GM10266 (cell line): ENCODE measurements at regions not wholly inside any gene's neighbourhood (a gene's known extent, or its start where the extent isn't known, plus 50 kb on each side); places are given as distances from the start of the nearest gene placed in this dataset.

ENCODE experiments used
- DNase-seq: peaks from one replicate; pipeline ENCODE4 v3.0.0; 2012; ENCODE audit errors: extremely low spot score
- TF ChIP-seq, protein P1 (sequence below): IDR thresholded peaks from 2 replicates; pipeline ENCODE4 v1.5.1; 2012; ENCODE audit warnings: mild to moderate bottlenecking, low read depth; ENCODE audit not compliant: control insufficient read depth, insufficient read depth; ENCODE audit errors: missing control alignments

DNA sequence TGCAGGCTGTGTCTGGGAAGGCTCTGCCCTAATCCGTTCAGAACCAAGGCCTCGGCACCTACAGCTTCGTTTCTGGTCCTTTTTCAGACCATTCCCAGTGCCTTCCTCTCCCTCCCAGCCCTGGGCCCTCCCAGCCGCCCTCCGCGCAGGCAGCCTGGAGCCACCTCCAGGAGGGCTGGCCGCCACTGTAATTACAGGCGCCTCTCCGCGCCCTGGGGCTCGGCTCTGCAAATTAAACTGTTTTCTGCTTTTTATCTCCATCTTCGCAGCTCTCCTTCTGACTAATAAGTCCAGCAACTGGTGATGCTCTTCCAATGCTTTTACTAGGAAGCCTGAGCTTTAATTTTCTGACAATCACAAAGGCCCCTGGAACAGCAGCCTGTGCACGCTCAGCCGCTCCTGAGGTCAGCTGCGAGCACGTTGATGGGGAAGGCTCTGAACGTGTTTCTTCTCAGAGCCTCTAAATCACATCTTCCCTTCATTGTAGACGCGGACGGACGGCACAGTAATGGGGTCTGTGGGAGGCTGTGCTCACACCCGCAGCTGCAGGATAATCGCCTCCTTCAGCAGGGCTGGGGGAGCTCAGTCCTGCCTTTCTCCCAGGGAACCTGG is 194.6 kb downstream of the DLL1 start:
- DNase-seq: no peak
- TF ChIP-seq, protein P1, sequence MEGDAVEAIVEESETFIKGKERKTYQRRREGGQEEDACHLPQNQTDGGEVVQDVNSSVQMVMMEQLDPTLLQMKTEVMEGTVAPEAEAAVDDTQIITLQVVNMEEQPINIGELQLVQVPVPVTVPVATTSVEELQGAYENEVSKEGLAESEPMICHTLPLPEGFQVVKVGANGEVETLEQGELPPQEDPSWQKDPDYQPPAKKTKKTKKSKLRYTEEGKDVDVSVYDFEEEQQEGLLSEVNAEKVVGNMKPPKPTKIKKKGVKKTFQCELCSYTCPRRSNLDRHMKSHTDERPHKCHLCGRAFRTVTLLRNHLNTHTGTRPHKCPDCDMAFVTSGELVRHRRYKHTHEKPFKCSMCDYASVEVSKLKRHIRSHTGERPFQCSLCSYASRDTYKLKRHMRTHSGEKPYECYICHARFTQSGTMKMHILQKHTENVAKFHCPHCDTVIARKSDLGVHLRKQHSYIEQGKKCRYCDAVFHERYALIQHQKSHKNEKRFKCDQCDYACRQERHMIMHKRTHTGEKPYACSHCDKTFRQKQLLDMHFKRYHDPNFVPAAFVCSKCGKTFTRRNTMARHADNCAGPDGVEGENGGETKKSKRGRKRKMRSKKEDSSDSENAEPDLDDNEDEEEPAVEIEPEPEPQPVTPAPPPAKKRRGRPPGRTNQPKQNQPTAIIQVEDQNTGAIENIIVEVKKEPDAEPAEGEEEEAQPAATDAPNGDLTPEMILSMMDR: no peak

DNA sequence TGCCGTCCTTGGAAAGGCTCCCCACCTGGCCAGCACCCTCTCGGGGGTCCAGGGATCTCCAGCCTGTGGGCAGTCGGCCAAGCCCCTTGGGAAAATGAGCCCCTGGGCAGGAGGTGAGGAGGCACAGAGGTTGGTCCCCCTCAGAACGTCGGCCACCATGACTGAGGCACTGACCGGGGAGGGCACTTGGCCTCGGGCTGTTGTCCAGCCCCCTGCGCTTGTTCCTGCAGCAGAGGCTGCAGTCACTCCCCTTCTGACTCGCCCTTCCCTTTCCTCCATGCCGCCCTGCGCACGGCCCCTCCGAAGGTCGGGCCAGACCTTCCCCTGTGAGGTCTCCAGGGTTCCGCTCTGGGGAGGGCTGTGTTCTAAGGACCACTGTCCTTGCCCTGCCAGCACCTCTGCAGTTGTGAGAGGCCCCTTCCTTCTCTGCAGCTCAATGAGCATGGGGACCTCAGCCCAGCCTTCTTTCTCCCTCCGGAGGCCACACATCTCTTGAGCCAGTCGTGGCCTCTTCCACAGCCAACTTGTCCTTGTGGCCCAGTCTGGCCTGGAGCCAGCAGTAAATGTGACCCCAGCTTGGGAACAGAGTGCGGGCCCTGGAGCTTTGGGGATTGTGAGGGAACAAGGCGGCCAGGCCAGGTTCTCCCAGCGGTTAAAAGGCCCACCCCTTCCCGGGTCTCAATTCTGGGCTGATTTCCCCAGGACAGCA is 195.5 kb downstream of the DLL1 start:
- DNase-seq: no peak
- TF ChIP-seq, protein P1: no peak

DNA sequence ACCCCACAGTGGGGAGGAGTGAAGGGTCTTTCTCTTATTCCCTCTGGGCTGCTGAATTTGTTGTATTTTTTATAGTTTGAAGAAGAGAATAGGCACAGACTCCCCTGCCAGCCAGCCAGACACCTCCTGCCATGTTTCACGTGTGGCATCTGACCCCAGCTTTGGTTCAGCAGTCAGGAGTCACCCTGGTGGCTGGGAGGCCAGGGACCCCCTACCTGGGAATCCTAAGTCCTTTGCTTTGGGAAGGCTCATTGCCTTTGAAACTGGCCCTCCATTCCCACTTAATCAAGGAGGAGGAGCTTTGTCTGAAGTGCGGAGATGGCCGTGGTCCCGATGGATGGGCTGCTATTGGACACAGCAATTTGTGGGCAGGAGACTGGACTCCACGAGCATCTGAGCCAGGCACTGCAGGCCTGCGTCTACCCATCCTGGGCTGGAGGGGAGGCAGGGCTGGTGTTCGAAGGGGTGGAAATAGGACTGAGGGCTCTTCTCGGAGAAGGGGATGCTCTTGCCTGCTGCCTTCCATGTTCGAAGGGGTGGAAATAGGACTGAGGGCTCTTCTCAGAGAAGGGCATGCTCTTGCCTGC is 196.1 kb downstream of the DLL1 start:
- TF ChIP-seq, protein P1: no peak
- no peak for DNase-seq

DNA sequence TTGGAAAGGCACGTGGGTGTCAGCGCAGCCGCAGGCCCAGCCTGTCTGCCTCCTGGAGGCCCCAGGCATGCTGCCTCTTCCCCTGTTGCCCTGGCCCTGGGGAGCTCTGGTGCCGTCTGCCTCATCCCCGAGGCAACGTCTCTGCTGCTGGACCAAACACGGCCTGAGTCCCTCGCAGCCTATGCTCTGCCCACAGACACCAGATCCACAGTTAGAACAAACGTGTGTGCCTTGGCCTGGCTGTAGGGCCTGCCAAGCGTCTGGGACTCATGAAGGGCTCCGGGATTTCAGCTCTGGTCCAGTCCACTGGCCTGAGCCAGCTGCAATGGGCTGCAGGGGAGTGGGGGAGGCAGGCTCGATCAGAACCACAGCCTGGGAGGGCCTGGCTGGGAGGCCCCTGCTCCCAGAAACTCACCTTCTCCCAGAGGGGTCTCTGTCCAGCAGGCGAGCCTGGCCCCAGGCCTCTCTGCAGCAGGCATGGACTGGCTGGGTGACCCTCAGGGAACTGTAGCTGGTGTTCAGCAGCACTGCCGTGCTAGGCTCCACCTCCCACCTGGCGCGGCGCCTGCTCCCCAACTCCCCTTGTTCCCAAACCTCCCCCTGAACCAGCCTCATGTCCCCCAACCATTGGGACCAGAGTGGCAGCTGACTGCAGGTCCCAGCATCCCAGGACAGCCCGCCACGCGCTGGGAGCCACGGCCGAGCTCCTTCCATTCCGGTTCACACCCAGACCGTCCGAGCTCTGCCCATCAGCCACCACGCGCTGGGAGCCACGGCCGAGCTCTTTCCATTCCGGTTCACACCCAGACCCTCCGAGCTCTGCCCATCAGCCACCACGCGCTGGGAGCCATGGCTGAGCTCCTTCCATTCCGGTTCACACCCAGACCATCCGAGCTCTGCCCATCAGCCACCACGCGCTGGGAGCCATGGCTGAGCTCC is 197.0 kb downstream of the DLL1 start:
- TF ChIP-seq, protein P1: no peak

DNA sequence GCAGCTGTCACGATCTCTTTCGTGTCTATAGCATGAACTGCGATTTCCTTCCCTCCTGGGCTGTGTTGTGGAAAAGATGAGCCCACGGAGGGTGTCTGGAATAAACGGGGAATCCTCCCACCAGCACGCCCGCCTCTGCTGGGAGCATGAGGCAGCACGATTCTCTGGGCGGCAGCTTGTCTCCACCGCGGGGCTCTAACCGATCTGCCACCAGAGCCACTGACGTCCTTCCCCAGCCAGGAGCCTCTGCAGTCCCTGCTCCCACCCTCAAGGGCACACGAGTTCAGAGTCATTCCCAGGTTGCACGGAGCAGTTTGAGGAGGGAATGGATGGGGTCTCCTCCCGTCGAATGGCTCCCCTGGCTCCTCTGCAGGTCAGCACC is 197.6 kb downstream of the DLL1 start:
- no peak for DNase-seq
- TF ChIP-seq, protein P1: no peak

More for the DNA sequence above, 197.0 kb downstream of the DLL1 start:
- no peak for DNase-seq

DNA sequence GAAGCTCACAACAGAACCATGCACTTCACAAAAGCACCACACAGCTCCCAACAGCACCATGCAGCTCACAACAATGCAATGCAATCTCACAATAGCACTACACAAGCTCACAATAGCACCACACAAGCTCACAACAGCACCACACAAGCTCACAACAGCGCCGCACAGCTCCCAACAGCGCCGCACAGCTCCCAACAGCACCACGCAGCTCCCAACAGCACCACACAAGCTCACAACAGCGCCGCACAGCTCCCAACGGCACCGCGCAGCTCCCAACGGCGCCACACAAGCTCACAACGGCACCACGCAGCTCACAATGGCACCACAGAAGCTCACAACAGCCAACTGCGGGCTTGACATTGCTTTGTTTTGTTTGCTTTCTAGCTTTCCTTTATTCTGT is 198.1 kb downstream of the DLL1 start:
- TF ChIP-seq, protein P1: no peak
- no peak for DNase-seq
